ENCODE measurements at regions not wholly inside any gene's neighbourhood (a gene's known extent, or its start where the extent isn't known, plus 50 kb on each side); places are given as distances from the start of the nearest gene placed in this dataset.
"Not testable (repeated sequence)": the region's sequence is repeated elsewhere in the genome, so short reads cannot be mapped to it uniquely, and the experiment has no call there.

GRCh38 chr3:128544190-128544589 is 51.2 kb upstream of the GATA2 start:
- no peak for TF ChIP-seq CTCF (conservative IDR thresholded peaks at IDR 0.05; ENCODE audit: low read depth, low read length)
- H3K4me3 ChIP-seq (ENCODE audit: low read length) = no peak overlapping the region
- DNase-seq (ENCODE audit: low read depth) = no peak

- H3K4me3 ChIP-seq (ENCODE audit: low read length); DNase-seq (ENCODE audit: low read depth): not testable (repeated sequence)
These were observed 50.7 kb upstream of the GATA2 start for GRCh38 chr3:128543570-128544174.
